ENCODE measurements at regions not wholly inside any gene's neighbourhood (a gene's known extent, or its start where the extent isn't known, plus 50 kb on each side); places are given as distances from the start of the nearest gene placed in this dataset.

DNA sequence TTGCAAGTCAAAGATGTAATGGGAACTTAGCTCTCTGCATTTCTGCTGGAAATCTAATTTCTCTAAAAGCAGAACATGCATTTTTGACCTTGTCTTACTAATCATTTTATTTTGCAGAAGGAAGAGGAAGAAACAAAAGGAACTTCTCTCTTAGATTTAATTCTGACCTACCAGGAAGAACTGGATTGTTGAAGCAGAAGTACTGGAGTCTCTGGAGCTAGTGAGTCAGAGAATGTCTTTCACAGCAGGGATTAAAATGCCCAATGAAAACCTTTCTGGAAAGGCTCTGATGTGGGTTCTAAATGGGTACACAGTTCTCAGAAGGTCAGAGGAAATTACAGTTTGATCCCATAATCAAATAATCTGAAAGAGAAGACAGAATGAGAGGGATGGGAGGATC is 70.8 kb upstream of the GNG2 start:
- Mint-ChIP-seq H3K9me3 (ENCODE audit: low read depth, unreplicated experiment) (peaks cover 6% of the 10 kb centered on the region), H3K4me1 (ENCODE audit: low read depth, unreplicated experiment) (no peaks in the 10 kb centered on the region), H3K27ac (ENCODE audit: unreplicated experiment) (no peak overlapping the region), H3K27me3 (ENCODE audit: unreplicated experiment) (peaks cover 72% of the 10 kb centered on the region), H3K36me3 (ENCODE audit: insufficient read depth, unreplicated experiment) (no peaks in the 10 kb centered on the region), H3K4me3 (ENCODE audit: low read depth, unreplicated experiment) (no peak overlapping the region)
- no TSS peak for BruUV-seq (replicated peaks)
- no peak for DNase-seq
- TF ChIP-seq, protein P1, sequence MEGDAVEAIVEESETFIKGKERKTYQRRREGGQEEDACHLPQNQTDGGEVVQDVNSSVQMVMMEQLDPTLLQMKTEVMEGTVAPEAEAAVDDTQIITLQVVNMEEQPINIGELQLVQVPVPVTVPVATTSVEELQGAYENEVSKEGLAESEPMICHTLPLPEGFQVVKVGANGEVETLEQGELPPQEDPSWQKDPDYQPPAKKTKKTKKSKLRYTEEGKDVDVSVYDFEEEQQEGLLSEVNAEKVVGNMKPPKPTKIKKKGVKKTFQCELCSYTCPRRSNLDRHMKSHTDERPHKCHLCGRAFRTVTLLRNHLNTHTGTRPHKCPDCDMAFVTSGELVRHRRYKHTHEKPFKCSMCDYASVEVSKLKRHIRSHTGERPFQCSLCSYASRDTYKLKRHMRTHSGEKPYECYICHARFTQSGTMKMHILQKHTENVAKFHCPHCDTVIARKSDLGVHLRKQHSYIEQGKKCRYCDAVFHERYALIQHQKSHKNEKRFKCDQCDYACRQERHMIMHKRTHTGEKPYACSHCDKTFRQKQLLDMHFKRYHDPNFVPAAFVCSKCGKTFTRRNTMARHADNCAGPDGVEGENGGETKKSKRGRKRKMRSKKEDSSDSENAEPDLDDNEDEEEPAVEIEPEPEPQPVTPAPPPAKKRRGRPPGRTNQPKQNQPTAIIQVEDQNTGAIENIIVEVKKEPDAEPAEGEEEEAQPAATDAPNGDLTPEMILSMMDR (IDR thresholded peaks at IDR 0.05; ENCODE audit: unreplicated experiment) = no peak
- intact Hi-C loops (cut with micrococcal nuclease; ENCODE audit: unreplicated experiment) = loop anchor here (10.0 kb wide), 1 partner anchor 835 kb away; no protein-coding TSS in a partner anchor
- CTCF ChIA-PET = interaction anchor here (0.5 kb wide), 1 partner anchor 22 kb away, joined by 4 read pairs; no protein-coding TSS in a partner anchor

DNA sequence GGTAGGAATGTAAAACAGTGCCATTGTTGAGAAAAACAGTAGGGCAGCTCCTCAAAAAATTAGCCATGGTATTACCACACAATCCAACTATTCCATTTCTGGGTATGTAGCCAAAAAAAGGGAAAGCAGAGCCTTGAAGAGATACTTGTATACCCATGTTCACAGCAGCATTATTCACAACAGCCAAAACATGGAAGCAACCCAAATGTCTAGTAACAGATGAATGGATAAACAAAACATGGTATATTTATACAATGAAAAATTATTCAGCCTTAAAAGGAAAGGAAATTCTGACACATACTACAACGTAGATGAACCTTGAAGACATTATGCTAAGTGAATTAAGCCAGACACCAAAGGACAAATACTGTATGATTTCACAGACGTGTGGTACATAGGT is 67.6 kb upstream of the GNG2 start:
- CTCF ChIA-PET = no interaction called here
- intact Hi-C loops (cut with micrococcal nuclease; ENCODE audit: unreplicated experiment) = no loop called here

DNA sequence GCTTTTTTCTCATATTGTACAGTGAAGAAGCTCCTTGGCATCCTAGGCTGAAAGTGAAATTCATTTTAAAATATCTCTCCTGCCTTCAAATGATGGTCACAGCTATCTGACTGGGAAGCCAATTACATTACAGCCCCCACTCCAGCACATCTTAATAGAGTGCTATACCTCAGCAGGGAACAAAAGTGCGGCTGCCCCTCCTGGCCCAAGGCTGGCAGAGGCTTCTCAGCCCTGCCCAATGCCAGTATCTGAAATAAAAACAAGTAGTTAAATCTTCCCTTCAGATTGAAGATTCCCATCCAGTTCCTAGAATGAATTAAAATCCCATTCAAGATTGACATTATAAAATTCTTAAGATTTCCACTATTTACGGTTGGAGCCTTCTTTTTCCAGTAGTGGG is 54.9 kb upstream of the GNG2 start:
- CTCF ChIA-PET = no interaction called here
- H3K4me3 Mint-ChIP-seq (ENCODE audit: low read depth, unreplicated experiment) = no peak overlapping the region

More for the DNA sequence above, 67.6 kb upstream of the GNG2 start:
- BruUV-seq (replicated peaks) = no TSS peak
- TF ChIP-seq, protein P1 (IDR thresholded peaks at IDR 0.05; ENCODE audit: unreplicated experiment) = no peak
- no peaks in the 10 kb centered on the region for H3K36me3 Mint-ChIP-seq (ENCODE audit: insufficient read depth, unreplicated experiment)
- no peaks in the 10 kb centered on the region for H3K4me1 Mint-ChIP-seq (ENCODE audit: low read depth, unreplicated experiment)
- H3K27me3 Mint-ChIP-seq (ENCODE audit: unreplicated experiment) = peaks cover 41% of the 10 kb centered on the region
- DNase-seq = no peak
- no peaks in the 10 kb centered on the region for H3K9me3 Mint-ChIP-seq (ENCODE audit: low read depth, unreplicated experiment)
- no peak overlapping the region for H3K27ac Mint-ChIP-seq (ENCODE audit: unreplicated experiment)
- no peak overlapping the region for H3K4me3 Mint-ChIP-seq (ENCODE audit: low read depth, unreplicated experiment)

DNA sequence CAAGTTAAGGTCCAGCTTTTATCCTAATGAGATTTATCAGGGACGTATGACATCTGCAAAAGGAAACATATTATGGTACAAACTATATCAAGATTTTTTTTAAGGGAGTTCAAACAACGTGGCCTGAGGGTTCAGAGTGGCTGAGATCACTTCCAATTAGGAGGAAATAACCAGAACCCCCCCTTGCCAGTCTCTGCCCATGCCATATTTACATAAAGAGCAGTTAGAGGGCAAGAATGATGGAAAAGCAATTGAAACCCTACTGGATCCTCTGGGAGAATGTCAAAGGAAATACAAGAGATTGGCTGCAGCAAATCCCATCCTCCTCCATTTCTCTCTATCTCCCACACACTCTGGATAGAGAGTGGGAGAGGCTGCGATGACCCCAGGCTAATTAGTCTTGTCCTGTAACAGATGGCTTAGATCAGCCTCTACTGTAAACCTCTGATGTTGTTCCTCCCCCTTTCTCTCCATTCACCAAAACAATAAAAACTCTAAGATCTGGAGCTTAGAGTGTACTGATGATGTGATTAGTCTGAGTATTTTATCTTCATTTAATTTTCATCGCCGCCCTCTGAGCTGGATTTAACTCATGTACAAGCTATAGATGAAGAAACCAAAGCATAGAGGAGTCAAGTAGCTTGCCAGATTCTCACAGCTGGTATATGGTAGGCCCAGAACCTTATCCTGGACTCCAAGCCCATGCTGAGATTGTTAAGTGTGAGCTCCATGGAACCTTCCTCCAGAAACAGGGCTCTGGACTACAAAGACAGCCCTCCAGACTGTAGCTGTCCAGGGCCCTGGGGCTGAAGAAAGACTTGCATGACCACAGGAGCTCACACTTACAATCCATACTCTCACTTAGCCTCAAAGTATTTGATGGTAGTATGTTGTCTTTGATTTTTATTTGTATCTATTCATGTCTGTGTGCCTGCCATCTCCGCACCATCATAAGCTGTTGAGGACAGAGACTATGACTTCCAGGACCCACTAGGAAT is 54.1 kb upstream of the GNG2 start:
- intact Hi-C loops (cut with micrococcal nuclease; ENCODE audit: unreplicated experiment) = no loop called here
- CTCF ChIA-PET = no interaction called here
- peaks cover 43% of the 10 kb centered on the region for H3K27me3 Mint-ChIP-seq (ENCODE audit: unreplicated experiment)
- H3K4me1 Mint-ChIP-seq (ENCODE audit: low read depth, unreplicated experiment) = no peaks in the 10 kb centered on the region
- no peak for DNase-seq
- H3K4me3 Mint-ChIP-seq (ENCODE audit: low read depth, unreplicated experiment) = no peak overlapping the region
- BruUV-seq (replicated peaks) = no TSS peak
- H3K36me3 Mint-ChIP-seq (ENCODE audit: insufficient read depth, unreplicated experiment) = no peaks in the 10 kb centered on the region
- H3K27ac Mint-ChIP-seq (ENCODE audit: unreplicated experiment) = no peak overlapping the region
- H3K9me3 Mint-ChIP-seq (ENCODE audit: low read depth, unreplicated experiment) = no peaks in the 10 kb centered on the region
- TF ChIP-seq, protein P1 (IDR thresholded peaks at IDR 0.05; ENCODE audit: unreplicated experiment) = no peak

More for the DNA sequence above, 54.9 kb upstream of the GNG2 start:
- Mint-ChIP-seq H3K27me3 (ENCODE audit: unreplicated experiment) (peaks cover 43% of the 10 kb centered on the region), H3K9me3 (ENCODE audit: low read depth, unreplicated experiment) (no peaks in the 10 kb centered on the region), H3K36me3 (ENCODE audit: insufficient read depth, unreplicated experiment) (no peaks in the 10 kb centered on the region), H3K4me1 (ENCODE audit: low read depth, unreplicated experiment) (no peaks in the 10 kb centered on the region), H3K27ac (ENCODE audit: unreplicated experiment) (no peak overlapping the region)
- TF ChIP-seq, protein P1 (IDR thresholded peaks at IDR 0.05; ENCODE audit: unreplicated experiment) = no peak
- intact Hi-C loops (cut with micrococcal nuclease; ENCODE audit: unreplicated experiment) = no loop called here
- BruUV-seq (replicated peaks) = no TSS peak
- DNase-seq = no peak
